Ishikawa (cell line): ENCODE measurements at regions not wholly inside any gene's neighbourhood (a gene's known extent, or its start where the extent isn't known, plus 50 kb on each side); places are given as distances from the start of the nearest gene placed in this dataset.
A peak's percentile ranks its signal among the peaks of the same experiment; 100 is the strongest.

Experiments used
- CEBPB ChIP-seq: IDR thresholded peaks from 2 replicates; pipeline ENCODE4 v1.6.1; 2012
- CREB1 ChIP-seq: IDR thresholded peaks from 2 replicates; pipeline ENCODE4 v1.6.1; 2012; ENCODE audit warnings: low read depth
- EGR1 ChIP-seq: IDR thresholded peaks from 2 replicates; pipeline ENCODE4 v1.6.1; 2012
- EP300 ChIP-seq: IDR thresholded peaks from 2 replicates; pipeline ENCODE4 v1.6.1; 2012; ENCODE audit warnings: borderline replicate concordance
- FOXM1 ChIP-seq: IDR thresholded peaks from 2 replicates; pipeline ENCODE4 v1.6.1; 2012; ENCODE audit warnings: low read depth, borderline replicate concordance
- NFIC ChIP-seq: IDR thresholded peaks from 2 replicates; pipeline ENCODE4 v1.6.1; 2012
- RAD21 ChIP-seq: IDR thresholded peaks from 2 replicates; pipeline ENCODE4 v1.6.1; 2012; ENCODE audit warnings: low read depth
- TAF1 ChIP-seq: IDR thresholded peaks from 2 replicates; pipeline ENCODE4 v1.6.1; 2012; ENCODE audit warnings: low read depth, mild to moderate bottlenecking
- TCF12 ChIP-seq: IDR thresholded peaks from 2 replicates; pipeline ENCODE4 v1.6.1; 2012; ENCODE audit warnings: low read depth
- YY1 ChIP-seq: IDR thresholded peaks from 2 replicates; pipeline ENCODE4 v1.6.1; 2012; ENCODE audit warnings: low read depth
- ZBTB7A ChIP-seq: IDR thresholded peaks from 2 replicates; pipeline ENCODE4 v1.6.1; 2012; ENCODE audit warnings: low read depth
- TF ChIP-seq, protein P1 (sequence below): IDR thresholded peaks from 2 replicates; pipeline ENCODE4 v1.6.1; 2012
- TF ChIP-seq, protein P2 (sequence below): IDR thresholded peaks from 2 replicates; pipeline ENCODE4 v1.6.1; 2012; ENCODE audit warnings: low read depth, mild to moderate bottlenecking
- TF ChIP-seq, protein P3 (sequence below): IDR thresholded peaks from 2 replicates; pipeline ENCODE4 v1.6.1; 2012

- TF ChIP-seq CREB1 (no peak), RAD21 (peak; percentile 22; the same call in 1 of the 2 replicates), EGR1 (no peak)
Measured at GRCh38 chr16:73199214-73199613, 151.3 kb upstream of the ZFHX3 start.

- TF ChIP-seq, protein P1, sequence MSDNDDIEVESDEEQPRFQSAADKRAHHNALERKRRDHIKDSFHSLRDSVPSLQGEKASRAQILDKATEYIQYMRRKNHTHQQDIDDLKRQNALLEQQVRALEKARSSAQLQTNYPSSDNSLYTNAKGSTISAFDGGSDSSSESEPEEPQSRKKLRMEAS, result no peak
- TF ChIP-seq ZBTB7A (no peak), TCF12 (no peak), TAF1 (no peak), RAD21 (no peak), EGR1 (no peak), YY1 (no peak)
- TF ChIP-seq, protein P2, sequence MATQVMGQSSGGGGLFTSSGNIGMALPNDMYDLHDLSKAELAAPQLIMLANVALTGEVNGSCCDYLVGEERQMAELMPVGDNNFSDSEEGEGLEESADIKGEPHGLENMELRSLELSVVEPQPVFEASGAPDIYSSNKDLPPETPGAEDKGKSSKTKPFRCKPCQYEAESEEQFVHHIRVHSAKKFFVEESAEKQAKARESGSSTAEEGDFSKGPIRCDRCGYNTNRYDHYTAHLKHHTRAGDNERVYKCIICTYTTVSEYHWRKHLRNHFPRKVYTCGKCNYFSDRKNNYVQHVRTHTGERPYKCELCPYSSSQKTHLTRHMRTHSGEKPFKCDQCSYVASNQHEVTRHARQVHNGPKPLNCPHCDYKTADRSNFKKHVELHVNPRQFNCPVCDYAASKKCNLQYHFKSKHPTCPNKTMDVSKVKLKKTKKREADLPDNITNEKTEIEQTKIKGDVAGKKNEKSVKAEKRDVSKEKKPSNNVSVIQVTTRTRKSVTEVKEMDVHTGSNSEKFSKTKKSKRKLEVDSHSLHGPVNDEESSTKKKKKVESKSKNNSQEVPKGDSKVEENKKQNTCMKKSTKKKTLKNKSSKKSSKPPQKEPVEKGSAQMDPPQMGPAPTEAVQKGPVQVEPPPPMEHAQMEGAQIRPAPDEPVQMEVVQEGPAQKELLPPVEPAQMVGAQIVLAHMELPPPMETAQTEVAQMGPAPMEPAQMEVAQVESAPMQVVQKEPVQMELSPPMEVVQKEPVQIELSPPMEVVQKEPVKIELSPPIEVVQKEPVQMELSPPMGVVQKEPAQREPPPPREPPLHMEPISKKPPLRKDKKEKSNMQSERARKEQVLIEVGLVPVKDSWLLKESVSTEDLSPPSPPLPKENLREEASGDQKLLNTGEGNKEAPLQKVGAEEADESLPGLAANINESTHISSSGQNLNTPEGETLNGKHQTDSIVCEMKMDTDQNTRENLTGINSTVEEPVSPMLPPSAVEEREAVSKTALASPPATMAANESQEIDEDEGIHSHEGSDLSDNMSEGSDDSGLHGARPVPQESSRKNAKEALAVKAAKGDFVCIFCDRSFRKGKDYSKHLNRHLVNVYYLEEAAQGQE, result no peak
- TF ChIP-seq, protein P3, sequence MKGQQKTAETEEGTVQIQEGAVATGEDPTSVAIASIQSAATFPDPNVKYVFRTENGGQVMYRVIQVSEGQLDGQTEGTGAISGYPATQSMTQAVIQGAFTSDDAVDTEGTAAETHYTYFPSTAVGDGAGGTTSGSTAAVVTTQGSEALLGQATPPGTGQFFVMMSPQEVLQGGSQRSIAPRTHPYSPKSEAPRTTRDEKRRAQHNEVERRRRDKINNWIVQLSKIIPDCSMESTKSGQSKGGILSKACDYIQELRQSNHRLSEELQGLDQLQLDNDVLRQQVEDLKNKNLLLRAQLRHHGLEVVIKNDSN, result no peak
Measured at GRCh38 chr16:73198481-73198880, 150.6 kb upstream of the ZFHX3 start.

DNA sequence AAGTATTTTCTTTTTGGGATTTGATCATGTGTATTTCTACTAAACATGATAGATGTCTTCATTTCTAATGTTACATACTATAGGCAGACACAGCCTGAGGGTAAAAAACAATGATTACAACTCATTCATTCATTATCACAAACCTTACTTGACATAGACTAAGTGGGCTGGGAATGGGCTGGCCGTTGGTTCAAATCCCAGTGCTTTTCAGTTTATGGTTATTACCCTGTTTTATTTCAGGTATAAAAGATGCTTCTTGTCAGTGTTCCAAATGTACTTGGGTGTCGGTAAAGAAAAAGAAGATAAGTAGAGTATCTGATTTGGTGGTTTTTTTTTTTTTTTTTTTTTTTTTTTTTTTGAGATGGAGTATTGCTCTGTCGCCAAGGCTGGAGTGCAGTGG, 149.7 kb upstream of the ZFHX3 start:
- TF ChIP-seq EP300, result no peak
- TF ChIP-seq NFIC, result no peak
- no peak for TF ChIP-seq CEBPB
- TF ChIP-seq, protein P3, result no peak
- TF ChIP-seq FOXM1, result no peak
- TF ChIP-seq TAF1, result no peak
- TF ChIP-seq, protein P2, result no peak

DNA sequence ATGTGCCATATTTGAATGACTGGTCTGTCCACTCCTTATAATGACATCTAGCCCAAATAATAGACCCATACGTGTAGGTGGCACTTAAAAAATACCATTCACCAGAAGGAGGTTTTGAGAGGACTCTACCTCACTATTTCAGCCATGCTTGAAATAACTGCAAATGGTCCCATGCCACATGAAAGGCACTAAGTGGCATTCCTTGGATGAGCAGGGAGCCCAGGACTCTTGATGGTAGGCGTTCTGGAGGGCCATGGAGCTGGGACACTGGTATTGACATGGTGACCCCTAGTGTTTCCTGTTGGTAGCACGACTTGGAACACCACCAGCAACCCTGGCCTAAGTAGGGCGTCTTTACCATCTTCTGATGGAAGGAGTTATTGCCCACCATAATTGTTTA, 148.7 kb upstream of the ZFHX3 start:
- TF ChIP-seq, protein P1, result no peak
- TF ChIP-seq, protein P3, result no peak
- TF ChIP-seq EGR1 (no peak), RAD21 (peak; percentile 91), NFIC (peak; percentile 22; the same call in 1 of the 2 replicates)

GRCh38 chr16:73193464-73193863, 145.5 kb upstream of the ZFHX3 start:
- TF ChIP-seq CREB1 (no peak), CEBPB (no peak), EGR1 (no peak), TCF12 (no peak), NFIC (no peak), EP300 (no peak), RAD21 (no peak)
- TF ChIP-seq, protein P2, result no peak
- TF ChIP-seq, protein P1, result no peak
- TF ChIP-seq, protein P3, result no peak
